ENCODE measurements at regions not wholly inside any gene's neighbourhood (a gene's known extent, or its start where the extent isn't known, plus 50 kb on each side); places are given as distances from the start of the nearest gene placed in this dataset.

DNA sequence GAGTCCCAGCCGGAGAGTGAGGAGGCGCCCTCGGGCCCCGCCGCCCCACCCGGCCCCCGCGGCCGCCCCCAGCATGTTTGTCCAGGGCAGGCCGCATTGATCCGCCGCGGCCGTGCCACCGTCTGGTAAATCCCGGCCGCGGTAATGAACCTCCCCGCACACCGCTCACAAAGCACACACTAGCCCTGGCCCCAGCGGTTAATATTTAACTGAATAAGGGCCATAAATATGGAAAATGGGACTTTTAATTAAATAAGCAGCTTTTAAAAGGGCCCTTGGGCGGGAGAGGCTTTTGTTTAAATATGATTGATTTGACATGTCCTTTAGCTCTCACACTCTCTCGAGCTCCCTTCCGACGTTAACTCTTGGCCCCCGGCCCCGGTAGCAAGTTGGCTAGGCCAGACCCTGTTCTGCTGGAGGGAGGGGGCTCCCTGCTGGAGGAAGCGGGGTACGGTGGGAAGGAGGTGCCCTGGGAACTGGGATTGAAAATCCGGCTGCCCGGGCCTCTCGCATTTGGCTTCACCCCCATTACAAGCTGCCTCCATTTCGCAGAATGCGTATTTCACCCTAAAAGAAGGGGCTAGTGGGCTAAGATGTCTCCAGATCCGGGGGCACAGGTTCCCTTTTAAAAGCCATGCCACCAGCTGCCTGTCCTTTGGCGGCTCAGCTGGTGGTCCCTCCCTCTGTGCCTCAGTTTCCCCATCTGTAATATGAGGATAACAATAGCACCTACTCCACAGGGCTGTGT is 199.8 kb downstream of the RBM19 start:
- DNase-seq (ENCODE audit: low read depth): no peak

DNA sequence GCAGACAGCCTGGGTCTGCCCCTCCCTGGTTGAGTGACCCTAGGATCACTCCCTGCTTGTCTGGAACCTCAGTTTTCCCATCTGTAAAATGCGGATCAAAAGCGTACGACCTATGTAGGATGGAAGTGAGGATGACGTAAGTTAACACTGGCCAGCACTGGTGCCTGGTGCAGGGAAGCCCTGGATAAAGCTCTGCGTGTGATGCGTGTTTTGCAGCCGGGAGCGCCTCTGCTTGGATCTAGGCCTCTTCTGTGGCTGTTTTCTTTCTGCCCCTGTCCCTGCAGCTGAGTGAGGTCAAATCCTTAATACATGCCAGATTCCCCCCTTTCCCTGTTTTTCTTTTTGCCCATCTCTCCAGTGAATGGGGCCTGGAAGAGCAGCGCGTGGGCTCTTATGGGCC is 201.5 kb downstream of the RBM19 start:
- DNase-seq (ENCODE audit: low read depth): no peak

DNA sequence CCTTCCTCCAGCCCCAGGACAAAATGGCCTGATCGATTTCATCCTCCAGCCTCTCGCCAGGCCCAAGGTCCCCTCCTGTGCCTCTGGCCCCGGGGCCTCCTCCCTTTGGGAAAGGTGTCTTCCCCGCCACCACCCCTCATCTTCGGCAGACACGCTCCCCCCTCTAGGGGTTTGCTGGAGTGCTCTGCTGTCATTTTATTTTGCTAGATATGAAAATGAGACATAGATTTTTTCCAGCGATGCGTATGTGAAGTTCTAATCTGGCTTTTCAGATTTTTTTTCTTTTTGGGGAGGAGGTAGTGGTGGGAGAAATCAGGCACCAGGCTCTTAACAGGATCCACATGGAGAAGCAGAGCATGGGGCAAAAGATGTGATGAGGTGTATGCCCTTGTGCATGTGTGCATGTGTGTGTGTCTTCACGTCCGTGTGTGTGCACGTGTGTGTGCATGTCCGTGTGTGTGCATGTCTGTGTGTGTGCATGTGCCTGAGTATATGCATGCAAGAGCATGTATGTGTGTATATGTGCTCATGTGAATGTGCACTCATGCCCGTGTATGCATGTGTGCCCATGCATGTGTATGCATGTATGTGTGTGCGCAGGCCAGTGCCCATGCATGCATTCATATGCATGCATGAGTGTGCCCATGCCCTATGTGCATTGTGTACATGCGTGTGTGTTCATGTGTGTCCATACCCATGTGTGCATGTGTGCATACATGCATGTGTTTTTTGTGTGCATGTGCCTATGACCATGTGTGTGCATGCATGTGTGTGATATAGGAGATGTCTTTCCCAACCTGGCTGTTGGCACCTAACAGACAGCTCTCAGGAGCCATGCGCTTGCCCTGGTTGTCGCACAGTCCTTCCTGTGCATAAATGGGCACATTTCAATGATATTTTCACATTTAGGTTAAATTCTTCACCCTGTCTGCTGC is 203.0 kb downstream of the RBM19 start:
- no peak for DNase-seq (ENCODE audit: low read depth)

DNA sequence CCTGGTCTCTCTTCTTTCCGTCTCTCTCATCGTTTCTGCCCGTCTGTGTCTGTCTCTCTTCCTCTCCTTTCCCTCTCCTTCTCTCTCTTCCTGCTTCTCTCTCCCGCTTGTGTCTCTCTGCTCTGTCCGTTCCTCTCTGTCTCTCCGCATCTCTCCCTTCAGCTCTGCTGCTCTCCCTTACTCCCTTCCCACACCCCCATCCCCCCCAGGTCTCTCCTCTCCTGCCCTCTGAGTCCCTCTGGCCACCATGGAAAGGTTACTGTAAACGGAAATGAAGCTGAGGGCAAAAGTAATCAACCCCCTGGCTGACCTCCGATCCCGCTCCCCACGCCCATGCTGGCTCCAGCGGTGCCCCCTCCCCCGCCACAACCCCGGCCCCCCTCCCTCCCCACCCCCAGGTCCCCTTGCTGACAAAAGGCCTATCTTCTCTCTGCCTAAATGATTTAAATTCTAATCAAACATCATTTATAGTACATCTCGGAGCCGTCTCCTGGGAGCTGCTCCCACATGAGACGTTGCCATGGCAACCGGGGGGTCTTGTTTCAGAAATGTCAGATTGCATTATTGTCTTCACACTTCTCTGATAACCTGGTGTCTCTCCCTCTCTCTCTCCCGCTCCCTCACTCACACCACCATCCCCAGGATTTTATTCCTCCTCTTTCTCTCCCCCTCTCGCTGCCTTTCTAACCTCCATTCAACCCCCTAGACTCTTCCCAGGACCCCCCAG is 203.8 kb downstream of the RBM19 start:
- DNase-seq (ENCODE audit: low read depth): no peak

DNA sequence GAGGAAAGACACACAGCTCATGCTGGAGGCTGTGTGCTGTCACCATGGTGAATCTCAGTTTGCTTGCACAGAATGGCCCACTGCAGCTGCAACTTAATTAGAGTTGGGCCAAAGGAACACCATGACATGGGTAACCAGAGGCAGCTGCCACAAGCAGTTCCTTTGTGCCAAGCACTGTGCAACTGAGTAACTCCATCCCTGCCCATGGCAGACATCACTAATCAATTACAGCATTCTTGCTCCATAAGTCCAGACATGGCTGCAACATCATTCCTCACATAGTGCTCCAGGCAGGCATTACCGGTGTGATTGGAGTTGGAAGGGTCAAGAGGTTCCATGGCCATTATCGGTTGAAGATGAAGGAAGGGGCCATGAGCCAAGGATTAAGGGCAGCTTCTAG is 207.0 kb downstream of the RBM19 start:
- DNase-seq (ENCODE audit: low read depth): no peak

DNA sequence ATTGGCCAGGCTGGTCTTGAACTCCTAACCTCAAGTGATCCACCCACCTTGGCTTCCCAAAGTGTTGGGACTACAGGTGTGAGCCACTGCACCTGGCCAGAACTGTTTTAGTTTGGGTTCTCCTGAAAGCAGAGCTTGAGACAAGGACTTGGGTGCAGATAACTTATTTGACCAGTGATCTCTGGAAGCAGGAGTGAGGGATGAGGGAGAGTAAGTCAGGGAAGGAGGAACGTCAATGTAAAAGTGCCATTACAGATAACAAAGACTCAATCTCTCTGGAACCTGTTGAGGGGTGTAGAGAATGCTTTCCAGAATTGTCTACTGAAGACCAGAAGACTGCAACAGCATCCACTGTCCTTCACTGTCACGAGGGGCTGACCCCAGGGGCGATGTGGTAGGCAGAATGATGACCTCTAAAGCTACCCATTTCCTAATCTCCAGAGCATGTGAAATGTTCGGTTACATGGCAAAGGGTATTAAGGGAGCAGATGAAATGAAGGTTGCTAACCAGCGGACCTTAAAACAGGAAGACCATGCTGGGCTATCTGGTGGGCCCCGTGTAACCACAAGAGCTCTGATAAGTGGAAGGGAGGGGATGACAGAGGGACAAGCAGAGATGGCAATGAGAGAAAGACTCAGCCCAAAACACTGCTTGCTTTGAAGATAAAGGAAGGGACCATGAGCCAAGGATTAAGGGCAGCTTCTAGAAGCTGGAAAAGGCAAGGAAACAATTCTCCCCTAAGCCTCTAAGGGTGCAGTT is 207.8 kb downstream of the RBM19 start:
- DNase-seq (ENCODE audit: low read depth): no peak

DNA sequence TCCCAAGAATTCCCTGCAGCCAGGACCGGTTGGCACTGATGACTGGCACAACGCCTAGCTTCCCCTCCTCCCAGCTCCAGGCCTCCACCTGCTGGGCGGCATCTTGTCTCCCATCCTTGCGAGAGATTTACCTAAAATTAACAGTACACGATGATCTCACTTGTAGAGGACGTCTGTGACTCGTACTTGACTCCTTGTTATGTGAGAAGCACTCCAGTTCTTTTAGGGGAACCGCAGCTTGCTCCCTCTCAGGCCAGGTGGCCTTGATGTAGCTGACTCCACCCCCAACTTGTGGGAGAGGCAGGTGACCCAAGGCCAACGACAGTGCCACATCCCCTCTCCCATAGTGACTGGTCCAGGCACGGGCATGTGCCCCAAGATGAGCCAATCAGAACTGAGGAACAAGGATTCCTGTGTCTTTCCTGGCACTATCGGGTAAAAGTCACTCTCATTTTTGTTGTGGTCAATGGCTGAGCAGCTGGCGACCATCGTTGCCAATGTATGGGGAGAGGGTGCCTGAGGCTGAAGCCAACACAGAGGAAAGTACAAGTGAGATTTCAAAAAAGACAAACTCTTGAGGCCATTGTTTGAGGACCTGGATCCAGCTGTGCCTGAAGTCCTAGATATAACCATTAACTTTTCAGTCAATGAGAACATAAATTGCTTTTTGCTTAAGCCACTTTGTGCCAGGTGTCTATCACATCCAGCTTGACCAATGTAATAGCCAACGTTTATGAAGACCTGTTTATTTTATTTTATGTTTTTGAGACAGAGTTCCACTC is 208.7 kb downstream of the RBM19 start:
- no peak for DNase-seq (ENCODE audit: low read depth)

DNA sequence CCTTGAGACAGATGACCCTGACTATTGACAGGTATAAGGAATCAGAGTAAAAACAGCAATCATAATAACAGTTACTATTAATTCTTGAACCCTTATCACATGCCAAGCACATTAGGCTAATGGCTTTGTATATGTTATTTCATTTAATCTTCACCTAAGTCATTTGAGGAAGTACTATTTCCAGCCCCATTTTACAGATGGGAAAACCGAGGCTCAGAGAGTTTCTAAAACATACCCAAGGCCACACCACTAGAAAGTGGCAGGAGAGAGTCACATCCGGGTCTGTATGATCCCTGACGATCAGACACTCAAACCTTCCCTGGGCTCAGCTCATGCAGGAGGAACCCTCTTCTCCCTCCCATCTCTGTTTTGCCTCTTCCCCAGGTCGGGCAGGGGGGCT is 209.5 kb downstream of the RBM19 start:
- DNase-seq (ENCODE audit: low read depth): no peak

DNA sequence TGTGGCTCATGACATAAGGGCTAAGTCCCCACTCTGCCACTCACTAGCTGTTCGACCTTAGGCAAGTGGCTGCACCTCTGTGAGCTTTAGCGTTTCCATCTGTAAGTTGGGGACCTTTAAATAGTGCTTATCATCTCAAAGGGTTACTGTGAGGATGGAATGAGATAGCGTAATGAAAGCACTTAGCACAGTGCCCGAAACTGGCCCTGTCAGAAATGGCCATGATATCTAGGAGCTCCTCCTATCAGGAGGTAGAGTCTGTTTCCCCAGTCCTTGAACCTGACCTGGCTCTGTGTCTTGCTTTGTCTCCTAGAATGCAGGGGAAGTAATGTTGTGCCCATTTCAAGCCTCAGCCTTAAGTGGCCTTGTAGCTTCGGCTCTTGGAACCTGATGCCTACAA is 211.0 kb downstream of the RBM19 start:
- DNase-seq (ENCODE audit: low read depth): no peak

DNA sequence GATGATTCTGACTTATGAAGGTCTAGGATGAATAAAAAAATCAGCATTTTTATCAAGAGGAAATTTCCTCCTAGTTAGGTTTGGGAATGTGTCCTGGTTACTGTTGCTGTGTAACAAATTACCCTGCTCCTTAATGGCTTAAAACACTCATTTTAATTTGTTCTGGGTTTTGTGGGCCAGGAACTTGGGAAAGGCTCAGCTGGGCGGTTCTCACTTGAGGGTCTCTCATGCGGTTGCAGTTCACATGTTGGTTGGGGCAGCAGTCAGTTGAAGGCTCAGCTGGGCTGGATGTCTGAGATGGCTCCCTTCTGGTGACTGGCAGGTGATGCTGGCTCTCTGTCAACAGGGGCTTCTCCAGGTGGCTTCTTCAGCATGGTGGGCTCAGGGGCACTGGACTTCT is 214.6 kb downstream of the RBM19 start:
- DNase-seq (ENCODE audit: low read depth): no peak

DNA sequence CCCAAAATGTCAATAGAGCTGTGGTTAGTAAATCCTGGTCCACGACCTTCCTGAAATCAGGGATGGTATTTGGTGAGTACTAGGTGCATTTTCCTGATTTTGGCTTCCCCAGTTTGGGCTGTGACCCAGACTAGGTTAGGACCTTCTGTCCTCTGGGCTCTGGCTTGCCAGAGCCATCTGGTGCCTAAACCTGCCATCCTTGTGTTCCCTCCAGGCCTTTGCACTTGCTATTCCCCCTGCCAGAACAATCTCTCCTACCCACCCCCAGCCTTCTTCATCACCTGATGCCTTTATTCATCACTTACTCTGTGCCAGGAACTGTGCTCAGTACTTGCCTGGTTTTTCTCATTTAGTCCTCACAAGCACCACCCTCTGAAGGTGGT is 216.7 kb downstream of the RBM19 start:
- DNase-seq (ENCODE audit: low read depth): no peak

DNA sequence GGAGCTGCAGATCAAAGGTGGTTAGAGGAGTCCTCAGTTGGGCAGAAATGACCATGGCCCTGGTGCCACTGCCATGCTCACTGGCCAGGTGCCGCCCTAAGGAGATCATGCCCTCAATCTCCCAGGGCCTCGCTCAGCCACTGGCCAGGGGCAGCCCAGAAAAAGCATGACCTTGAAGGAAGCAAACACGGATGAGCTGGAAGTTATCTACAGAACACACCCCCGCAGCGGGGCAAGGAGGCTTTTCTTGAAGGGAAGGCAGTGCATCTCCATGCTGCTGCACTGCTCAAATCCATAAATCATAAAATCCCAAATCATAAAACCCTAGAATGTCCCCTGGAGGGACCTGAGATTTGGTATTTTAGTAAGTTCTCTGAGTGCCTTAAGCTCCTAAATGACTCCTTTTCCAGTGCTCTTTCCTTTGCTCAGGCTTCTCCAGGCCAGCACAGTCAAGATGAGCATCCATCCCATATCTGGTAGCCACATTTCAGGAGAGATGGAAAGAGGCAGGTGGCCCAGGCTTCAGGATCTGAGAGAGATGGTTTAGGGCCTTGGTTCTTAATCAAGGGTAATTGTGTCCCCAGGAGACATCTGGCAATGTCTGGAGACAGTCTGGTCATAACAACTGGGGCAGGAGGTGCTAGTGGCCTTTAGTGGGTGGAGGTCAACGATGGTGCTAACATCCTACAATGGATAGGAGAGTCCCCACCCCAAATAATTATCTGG is 217.3 kb downstream of the RBM19 start:
- no peak for DNase-seq (ENCODE audit: low read depth)

DNA sequence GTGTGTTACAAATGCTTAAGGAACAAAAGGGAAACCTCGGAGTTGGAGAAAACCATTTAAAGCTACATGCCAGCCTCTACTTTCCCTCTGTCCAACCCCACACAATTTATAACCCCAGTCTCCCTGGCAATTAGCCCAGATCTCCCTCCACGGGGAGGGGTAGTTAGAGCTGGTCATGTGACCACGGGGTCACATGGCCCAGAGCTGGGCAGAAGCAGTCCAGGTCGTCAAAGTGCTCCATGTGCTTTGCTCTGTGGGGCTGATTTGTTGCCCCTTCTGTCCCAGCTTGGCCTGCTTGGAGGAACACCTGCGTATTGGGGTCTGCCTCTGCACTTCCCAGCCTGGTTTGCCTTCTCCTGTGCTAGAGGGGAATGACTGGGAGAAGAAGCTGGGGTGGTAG is 219.1 kb downstream of the RBM19 start:
- no peak for DNase-seq (ENCODE audit: low read depth)

DNA sequence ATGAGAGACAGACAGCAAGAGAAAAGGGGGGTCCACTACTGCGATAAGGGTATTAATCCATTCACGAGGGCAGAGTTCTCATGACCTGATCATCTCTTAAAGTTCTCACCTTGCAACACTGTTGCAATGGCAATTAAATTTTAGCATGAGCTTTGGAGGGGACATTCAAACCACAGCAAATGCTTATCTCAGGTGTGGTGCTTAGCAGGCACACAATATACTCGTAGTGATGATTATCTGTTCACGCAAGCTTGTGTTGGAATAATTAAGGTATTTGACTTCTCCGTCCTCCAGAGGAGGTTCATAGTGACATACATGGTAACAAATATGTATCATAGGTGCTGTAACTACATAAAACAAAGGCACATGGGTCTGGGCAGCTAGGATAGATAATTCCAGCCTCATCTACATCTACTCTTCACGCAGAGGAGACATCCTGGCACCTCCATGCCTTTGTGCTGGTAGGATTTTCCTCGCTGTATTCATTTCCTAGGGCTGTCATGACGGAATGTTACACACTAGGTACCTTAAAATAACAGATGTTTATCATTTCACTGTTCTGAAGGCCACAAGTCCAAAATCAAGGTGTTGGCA is 221.2 kb downstream of the RBM19 start:
- DNase-seq (ENCODE audit: low read depth): no peak

DNA sequence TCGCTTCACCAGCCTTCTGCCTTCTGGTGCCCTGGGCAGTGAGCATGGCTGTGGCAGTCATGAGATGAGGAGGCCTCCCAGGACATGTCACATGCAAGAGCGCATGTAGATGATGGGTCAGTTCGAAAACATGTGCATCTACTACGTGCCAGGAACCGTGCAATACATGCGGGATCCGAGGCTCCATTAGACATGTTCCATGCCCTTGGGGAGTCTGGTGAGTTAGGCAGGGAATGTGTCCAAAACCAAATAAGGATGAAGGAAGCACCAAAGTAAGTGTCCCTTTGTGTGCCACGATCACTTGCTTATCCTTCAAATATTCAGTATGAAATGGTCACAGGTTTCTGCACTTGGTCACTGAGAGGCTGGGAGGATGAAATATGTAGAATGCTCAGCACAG is 223.3 kb downstream of the RBM19 start:
- DNase-seq (ENCODE audit: low read depth): no peak

DNA sequence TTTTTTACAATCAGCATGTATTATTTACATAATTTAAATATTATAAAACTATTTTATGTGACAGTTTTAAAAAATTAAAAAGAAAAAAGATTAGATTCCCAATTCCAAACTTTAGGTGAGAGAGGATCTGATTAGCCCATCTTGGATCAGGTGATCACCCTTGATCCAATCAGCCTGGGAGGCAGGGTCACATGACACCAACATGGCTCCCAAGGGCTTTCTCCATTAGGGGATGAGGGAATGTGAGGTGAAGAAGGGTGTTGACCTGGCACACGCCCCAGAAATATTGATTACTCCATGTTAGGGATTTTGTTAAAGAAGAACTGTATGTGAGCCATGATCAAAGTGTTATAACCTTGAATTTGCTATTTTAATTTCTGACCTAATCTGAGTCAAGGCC is 225.4 kb downstream of the RBM19 start:
- DNase-seq (ENCODE audit: low read depth): no peak

DNA sequence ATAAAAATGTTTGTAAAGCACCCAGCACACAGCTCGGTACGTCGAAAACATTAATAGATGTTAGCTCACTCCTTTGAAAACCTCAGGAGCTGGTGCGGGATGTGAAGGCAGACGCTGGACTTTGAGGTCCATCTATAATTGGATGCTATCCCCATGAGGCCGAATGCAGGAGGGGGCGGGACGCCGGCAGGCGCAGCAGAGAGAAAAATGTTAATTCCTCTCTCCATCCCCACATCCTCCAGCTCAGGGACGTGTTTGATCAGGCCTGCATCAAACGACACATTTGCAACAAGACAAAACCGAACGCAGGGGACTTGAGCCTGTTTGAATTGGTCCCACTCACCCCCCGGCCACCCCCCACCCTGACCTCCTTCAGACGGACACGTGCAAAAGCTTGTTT is 231.0 kb downstream of the RBM19 start:
- DNase-seq (ENCODE audit: low read depth): no peak

DNA sequence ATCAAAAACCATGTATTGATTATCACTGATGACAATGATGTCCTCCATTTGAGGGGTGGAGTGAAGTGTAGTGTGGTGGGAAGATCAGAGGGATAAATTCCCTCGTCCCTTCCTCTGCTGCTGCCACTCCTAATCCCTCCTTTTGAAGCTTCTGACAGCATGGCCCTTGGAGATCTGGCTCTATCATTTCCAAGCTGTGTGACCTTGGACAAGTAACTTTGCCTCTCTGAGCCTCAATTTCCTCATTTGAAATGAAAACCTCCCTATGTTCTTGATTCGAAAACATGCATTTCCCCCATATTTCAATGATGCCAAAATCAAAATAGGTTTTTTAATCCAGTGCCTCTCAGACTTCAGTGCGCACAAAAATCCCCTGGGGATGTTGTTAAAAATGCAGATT is 231.6 kb downstream of the RBM19 start:
- DNase-seq (ENCODE audit: low read depth): no peak

DNA sequence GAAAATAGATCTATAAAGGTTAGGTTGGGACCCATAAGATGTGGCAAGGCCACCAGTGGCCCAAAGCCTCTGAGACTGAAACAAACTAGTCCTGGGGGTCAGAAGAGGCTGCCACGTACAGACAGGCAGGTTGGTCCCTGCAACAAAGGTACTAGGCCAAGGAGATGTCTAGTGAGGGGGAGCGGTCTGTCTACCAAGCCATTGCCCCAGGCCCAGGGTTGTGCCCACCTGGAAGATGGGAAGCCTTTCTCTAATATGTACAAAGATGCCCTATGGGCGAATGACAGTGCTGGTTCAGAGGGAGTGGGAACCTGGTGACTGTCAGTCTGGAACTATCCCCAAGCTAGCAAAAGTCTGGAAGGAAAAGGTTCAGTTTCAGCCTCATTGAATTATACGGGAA is 233.2 kb downstream of the RBM19 start:
- no peak for DNase-seq (ENCODE audit: low read depth)

DNA sequence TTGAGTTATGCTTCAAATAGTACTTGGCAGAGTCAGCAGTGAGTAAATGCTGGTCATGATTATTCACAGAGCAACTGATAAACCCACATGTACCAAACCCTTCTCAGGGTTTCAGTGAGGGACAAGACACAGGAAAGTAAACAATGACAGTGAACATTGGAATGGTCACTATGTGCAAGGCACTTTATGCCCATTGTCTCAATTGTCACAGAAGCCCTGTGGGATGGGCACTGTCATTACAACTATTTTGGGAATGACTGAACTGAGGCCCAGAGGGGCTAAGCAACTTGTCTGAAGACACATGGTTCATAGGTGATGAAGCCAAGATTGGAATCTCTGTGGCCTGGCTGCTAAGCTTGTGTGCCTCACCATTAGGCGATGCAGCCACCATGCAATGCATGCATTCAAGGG is 238.5 kb downstream of the RBM19 start:
- no peak for DNase-seq (ENCODE audit: low read depth)
